Activated CD8-positive, alpha-beta memory T cell treated with anti-CD3 and anti-CD28 coated beads, Interleukin-2, amount 50 U/mL, for 1 hour (primary cell): ENCODE measurements at regions not wholly inside any gene's neighbourhood (a gene's known extent, or its start where the extent isn't known, plus 50 kb on each side); places are given as distances from the start of the nearest gene placed in this dataset.
"Not testable (repeated sequence)": the region's sequence is repeated elsewhere in the genome, so short reads cannot be mapped to it uniquely, and the experiment has no call there.

ENCODE experiments used
- DNase-seq: peaks from one replicate; pipeline ENCODE4 v3.0.0-alpha.2; 2020; ENCODE audit errors: extremely low read depth

- DNase-seq: no peak
Measured at GRCh38 chr13:95388420-95389079, 87.3 kb upstream of the ABCC4 start.

GRCh38 chr13:95391362-95391761 lies 90.1 kb upstream of the ABCC4 start:
- DNase-seq: no peak

DNA sequence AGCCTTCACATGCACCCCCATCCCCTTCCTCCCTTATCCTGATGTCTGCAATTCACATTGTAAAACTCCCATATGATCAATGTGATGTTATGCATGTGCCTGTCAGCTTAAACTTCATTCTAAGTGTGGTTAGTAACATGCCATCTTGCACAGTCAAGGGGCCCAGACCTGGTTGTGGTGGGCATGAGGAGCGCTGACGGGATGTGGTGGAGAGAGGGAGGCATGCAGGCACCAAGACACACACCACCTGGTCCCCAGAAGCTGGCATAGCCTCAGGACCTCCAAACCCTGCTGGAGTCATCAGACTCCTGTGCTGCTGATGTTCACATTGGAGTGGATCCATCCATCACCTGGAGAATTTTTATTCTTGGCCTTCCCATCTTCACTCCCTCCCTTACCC lies 90.5 kb upstream of the ABCC4 start:
- no peak for DNase-seq

DNA sequence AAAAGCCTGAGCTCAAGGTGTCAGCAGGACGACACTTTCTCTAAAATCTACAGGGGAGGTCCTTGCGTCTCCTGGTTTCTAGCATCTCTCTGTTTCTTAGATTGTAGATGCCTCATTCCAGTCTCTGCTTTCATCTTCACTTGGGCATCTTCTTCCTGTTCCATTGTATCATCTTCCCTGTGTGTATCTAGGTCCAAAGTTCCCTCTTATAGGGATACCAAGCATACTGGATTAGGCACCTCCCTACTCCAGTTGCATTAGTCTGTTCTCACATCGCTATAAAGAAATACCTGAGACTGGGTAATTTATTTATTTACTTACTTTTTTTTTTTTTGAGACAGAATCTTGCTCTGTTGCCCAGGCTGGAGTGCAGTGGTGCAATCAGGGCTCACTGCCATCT lies 91.3 kb upstream of the ABCC4 start:
- DNase-seq: no peak

DNA sequence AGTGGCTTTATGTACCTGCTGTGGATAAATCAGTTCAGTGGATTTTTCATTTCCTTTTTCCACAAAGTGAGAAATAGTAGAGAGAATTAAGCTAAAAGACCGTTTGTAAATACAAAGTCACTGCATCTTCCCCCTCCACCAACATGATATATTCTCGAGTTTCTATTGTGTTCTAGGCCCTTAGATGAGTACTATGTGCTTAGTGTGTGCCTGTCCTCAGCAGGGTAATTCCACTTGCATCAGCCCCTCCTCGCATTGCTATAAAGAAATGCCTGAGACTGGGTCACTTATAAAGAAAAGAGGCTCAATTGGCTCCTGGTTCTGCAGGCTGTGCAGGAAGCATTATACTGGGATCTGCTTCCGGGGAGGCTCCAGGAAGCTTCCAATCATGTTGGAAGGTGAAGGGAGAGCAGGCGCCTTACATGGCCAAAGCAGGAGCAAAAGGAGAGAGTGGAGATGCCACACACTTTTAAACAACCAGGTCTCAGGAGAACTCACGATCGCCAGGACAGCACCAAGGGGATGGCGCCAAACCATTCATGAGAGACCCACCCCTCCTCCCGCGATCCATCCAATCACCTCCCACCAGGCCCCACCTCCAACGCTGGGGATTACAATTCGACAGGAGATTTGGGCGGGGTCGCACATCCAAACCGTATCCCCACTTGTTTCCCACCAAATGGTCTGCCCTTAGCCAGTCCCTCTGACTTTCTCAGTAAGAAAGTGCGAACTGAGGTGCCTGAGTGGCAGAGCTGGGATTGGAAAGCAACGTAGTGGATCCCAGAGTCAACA lies 102.3 kb upstream of the ABCC4 start:
- no peak for DNase-seq

DNA sequence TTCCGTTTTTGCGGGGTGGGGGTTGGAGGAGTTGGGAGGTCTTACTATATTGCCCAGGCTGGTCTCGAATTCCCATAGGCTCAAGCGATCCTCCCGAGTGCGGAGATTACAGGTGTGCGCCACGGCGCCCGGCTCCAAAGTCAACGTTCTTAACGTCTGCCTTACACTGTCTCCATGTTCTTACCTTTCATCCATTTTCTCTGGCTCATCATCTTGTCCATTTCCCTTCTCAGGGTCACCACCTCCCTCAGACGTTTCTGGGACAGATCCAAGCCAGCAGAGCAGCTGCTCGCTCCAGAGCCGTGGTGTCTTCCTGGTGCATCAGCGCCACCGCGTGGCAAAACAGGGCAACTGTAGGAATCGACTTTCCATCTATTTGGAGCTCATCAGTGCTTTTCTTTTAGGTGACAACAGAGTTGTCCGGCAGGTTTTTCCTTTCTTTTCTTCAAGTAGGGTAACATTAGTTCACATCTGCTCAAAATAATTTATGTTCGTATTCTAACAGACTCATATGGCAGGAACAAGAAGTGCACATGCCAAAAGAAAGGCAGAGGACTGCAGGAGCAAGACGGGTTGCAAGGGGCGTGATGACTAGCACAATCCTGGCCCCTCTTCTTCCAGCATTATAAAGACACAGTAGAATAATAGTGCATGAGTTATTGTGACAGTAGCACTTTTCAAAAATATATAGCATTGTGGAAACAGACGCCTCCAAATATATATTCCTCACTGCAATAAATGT lies 103.1 kb upstream of the ABCC4 start:
- peak; percentile 26 for DNase-seq

DNA sequence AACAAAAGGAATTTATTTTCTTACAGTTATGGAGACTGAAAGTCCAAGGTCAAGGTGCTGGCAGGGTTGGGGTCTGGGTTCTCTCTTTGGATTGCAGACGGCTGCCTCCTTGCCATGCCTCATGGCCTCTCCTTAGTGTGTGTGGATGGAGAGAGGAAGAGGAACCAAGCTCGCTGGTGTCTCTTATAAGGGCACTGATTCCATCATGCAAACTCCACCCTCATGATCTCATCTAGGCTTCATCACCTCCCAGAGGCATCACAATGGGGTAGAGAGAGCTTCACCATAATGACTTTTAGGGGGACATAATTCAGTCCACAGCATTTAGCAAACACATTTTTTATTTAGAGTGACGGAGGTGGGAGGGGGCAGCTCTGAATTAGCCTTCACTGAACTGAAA lies 104.9 kb upstream of the ABCC4 start:
- DNase-seq: no peak

DNA sequence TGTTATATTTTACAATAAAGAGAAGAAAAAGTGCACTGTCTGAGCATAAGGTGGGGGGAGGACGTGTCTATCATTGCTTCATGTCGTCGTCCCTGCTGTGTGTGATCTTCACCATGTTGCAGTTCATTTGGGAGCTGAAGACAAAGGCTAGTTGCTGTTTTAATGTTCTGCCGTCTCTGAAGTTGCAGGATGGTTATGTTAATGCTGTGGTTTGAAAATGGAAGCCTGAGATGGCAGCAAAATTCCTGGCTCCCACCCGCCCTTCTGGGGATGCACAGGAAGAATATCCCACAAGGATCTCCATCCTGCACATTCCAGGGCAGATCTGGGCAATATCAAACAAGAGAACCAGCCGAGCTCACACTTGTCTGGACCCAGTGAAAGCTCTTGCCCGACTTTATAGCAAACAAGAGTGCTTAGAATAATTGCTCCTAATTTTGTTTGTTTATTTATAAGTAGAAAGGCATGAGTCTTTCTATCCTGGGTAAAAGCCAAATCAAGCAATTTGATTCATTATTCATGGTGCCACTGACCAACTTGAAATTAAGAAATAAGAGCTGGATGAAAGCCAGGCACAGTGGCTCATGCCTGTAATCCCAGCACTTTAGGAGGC lies 110.3 kb upstream of the ABCC4 start:
- DNase-seq: no peak

DNA sequence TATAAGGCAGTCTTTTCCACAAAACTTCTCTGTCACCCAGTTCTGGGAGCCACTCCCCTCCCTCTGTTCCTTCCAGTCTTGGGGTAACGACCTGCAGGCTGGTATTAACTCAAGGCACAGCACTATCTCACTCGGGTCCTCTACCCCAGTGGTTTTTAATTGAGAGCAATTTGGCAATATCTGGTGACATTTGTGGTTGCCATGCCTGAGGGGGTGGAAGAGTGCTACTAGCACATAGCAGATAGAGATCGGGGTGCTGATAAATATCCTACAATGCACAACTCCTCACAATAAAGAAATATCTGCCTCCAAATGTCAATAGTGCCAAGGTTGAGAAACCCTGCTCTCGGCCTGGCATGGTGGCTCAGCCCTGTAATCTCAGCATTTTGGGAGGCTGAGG lies 117.7 kb upstream of the ABCC4 start:
- no peak for DNase-seq

GRCh38 chr13:95420501-95420900 lies 119.2 kb upstream of the ABCC4 start:
- no peak for DNase-seq

GRCh38 chr13:95426631-95427030 lies 125.4 kb upstream of the ABCC4 start:
- no peak for DNase-seq

DNA sequence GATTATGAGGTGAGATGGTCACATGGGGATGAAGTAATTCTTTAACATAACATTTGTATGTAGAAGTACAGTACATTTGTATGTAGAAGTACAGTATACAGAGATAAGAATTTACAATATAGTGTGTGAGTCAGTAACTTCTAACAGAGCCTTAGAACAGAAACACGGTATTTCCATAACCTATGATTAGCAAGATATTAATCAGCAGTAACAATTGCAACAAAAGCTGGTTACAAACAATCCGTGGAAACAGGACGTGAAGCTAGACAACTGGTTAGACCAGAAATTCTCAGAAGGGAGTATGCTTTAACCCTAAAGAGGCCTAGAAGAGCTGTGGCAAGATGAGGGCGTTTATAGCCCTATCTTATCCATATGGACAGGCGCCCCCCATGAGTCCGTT lies 122.0 kb upstream of the CLDN10 start:
- DNase-seq: not testable (repeated sequence)

- DNase-seq: no peak
Measured at GRCh38 chr13:95432141-95432540, 120.4 kb upstream of the CLDN10 start.

DNA sequence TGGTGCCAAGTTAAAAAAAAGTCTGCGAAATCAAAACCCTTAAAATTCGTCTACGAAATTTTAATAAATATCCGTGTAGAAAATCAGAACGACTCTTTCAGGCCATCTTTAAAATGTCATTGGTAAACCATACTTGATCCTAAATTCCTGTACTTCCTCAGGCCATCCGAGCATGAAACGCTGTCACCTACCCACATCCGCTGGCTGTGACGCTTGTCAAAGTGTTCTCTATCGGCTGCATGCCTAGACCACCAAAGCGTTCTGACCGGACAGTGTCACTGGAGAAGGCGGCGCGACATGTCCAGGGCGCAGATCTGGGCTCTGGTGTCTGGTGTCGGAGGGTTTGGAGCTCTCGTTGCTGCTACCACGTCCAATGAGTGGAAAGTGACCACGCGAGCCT lies 119.0 kb upstream of the CLDN10 start:
- no peak for DNase-seq

- DNase-seq: no peak
Measured at GRCh38 chr13:95434111-95434510, 118.4 kb upstream of the CLDN10 start.

DNA sequence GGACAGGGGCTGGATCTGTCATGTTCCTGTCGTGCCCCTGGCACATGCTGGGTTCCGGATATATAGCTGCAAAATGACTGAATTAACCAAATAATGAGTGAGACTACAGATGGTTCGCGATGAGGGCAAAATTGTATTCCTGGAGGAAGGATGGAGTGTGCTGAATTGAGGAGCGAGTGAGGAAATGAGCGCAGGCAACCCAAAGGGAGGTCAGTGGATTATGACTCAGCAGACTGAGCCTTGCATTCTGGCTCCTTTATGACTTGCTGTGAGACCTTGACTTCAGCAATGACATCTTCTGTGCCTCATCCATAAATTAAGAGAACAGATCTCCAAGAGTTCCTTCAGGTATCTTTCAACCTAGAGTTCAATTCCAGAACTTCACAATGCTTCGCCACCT lies 115.0 kb upstream of the CLDN10 start:
- DNase-seq: no peak

GRCh38 chr13:95438297-95438696 lies 114.2 kb upstream of the CLDN10 start:
- no peak for DNase-seq

- no peak for DNase-seq
Measured at GRCh38 chr13:95440441-95441088, 112.0 kb upstream of the CLDN10 start.

- DNase-seq: no peak
Measured at GRCh38 chr13:95441326-95441725, 111.2 kb upstream of the CLDN10 start.

- DNase-seq: no peak
Measured at GRCh38 chr13:95444006-95444730, 108.4 kb upstream of the CLDN10 start.

GRCh38 chr13:95445131-95445530 lies 107.4 kb upstream of the CLDN10 start:
- no peak for DNase-seq
